ENCODE measurements at regions not wholly inside any gene's neighbourhood (a gene's known extent, or its start where the extent isn't known, plus 50 kb on each side); places are given as distances from the start of the nearest gene placed in this dataset.

- TF ChIP-seq REST (IDR thresholded peaks at IDR 0.05; ENCODE audit: insufficient replicate concordance, low read depth) (no peak), GABPA (IDR thresholded peaks at IDR 0.05; ENCODE audit: low read depth) (no peak), CTCF (IDR thresholded peaks at IDR 0.05; ENCODE audit: insufficient read depth, low read length) (no peak), SPI1 (IDR thresholded peaks at IDR 0.05; ENCODE audit: borderline replicate concordance, low read depth) (no peak)
- H3K4me3 ChIP-seq (replicated peaks; ENCODE audit: insufficient read depth, low read length): no peak overlapping the region
- DNase-seq (ENCODE audit: low read depth in 1 of 2, low spot score in 1 of 2): no peak
- no peaks in the 10 kb centered on the region for H3K27me3 ChIP-seq (ENCODE audit: insufficient read depth, poor library complexity, severe bottlenecking)
- H3K27ac ChIP-seq (replicated peaks): no peak overlapping the region
Observed at GRCh38 chr14:80352471-80352870, 141.2 kb upstream of the DIO2 start.

- Histone ChIP-seq H3K4me3 (replicated peaks; ENCODE audit: insufficient read depth, low read length) (no peak overlapping the region), H3K27me3 (ENCODE audit: insufficient read depth, poor library complexity, severe bottlenecking) (no peaks in the 10 kb centered on the region), H3K27ac (replicated peaks) (no peak overlapping the region)
- DNase-seq (ENCODE audit: low read depth in 1 of 2, low spot score in 1 of 2): no peak
- no peak for TF ChIP-seq REST (IDR thresholded peaks at IDR 0.05; ENCODE audit: insufficient replicate concordance, low read depth)
- TF ChIP-seq GABPA (IDR thresholded peaks at IDR 0.05; ENCODE audit: low read depth): no peak
- TF ChIP-seq SPI1 (IDR thresholded peaks at IDR 0.05; ENCODE audit: borderline replicate concordance, low read depth): no peak
- TF ChIP-seq CTCF (IDR thresholded peaks at IDR 0.05; ENCODE audit: insufficient read depth, low read length): no peak
- TF ChIP-seq POLR2AphosphoS5 (IDR thresholded peaks at IDR 0.05; ENCODE audit: low read depth): no peak
Observed at GRCh38 chr14:80350707-80351106, 139.4 kb upstream of the DIO2 start.

- H3K4me3 ChIP-seq (replicated peaks; ENCODE audit: insufficient read depth, low read length): no peak overlapping the region
- no peak for TF ChIP-seq CTCF (IDR thresholded peaks at IDR 0.05; ENCODE audit: insufficient read depth, low read length)
- no peak overlapping the region for H3K27ac ChIP-seq (replicated peaks)
- no peaks in the 10 kb centered on the region for H3K27me3 ChIP-seq (ENCODE audit: insufficient read depth, poor library complexity, severe bottlenecking)
- DNase-seq (ENCODE audit: low read depth in 1 of 2, low spot score in 1 of 2): no peak
Observed at GRCh38 chr14:80346395-80346794, 135.1 kb upstream of the DIO2 start.

GRCh38 chr14:80344208-80344607 is 132.9 kb upstream of the DIO2 start:
- Histone ChIP-seq H3K27me3 (ENCODE audit: insufficient read depth, poor library complexity, severe bottlenecking) (no peaks in the 10 kb centered on the region), H3K27ac (replicated peaks) (no peak overlapping the region), H3K4me3 (replicated peaks; ENCODE audit: insufficient read depth, low read length) (no peak overlapping the region)
- DNase-seq (ENCODE audit: low read depth in 1 of 2, low spot score in 1 of 2): no peak
- TF ChIP-seq SPI1 (IDR thresholded peaks at IDR 0.05; ENCODE audit: borderline replicate concordance, low read depth) (no peak), CTCF (IDR thresholded peaks at IDR 0.05; ENCODE audit: insufficient read depth, low read length) (no peak), GABPA (IDR thresholded peaks at IDR 0.05; ENCODE audit: low read depth) (no peak)

Data from HL-60 (cell line).